ENCODE measurements at regions not wholly inside any gene's neighbourhood (a gene's known extent, or its start where the extent isn't known, plus 50 kb on each side); places are given as distances from the start of the nearest gene placed in this dataset.
"Not testable (repeated sequence)": the region's sequence is repeated elsewhere in the genome, so short reads cannot be mapped to it uniquely, and the experiment has no call there.

DNA sequence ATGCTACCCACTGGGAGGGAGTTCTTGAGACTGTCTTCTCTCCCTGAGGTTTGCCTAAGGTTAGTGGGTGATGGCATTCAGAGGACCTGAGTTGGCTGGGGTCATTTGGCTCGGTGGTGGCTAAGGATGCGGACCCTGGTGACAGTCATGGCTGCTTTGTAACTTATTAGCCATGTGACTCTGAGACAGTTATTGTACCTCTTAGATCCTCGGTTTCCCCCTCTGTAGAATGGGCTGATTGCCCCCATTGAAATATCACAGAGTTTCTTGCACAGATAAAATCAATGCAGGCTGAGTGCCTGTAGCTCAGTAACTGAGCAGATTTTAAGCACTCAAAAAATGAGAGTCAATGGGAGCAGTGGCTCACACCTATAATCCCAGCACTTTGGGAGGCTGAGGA lies 96.7 kb upstream of the MED13L start:
- BruUV-seq (replicated peaks) = no TSS peak
- TF ChIP-seq, protein P1, sequence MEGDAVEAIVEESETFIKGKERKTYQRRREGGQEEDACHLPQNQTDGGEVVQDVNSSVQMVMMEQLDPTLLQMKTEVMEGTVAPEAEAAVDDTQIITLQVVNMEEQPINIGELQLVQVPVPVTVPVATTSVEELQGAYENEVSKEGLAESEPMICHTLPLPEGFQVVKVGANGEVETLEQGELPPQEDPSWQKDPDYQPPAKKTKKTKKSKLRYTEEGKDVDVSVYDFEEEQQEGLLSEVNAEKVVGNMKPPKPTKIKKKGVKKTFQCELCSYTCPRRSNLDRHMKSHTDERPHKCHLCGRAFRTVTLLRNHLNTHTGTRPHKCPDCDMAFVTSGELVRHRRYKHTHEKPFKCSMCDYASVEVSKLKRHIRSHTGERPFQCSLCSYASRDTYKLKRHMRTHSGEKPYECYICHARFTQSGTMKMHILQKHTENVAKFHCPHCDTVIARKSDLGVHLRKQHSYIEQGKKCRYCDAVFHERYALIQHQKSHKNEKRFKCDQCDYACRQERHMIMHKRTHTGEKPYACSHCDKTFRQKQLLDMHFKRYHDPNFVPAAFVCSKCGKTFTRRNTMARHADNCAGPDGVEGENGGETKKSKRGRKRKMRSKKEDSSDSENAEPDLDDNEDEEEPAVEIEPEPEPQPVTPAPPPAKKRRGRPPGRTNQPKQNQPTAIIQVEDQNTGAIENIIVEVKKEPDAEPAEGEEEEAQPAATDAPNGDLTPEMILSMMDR (IDR thresholded peaks at IDR 0.05; ENCODE audit: unreplicated experiment) = no peak
- Mint-ChIP-seq H3K4me3 (ENCODE audit: unreplicated experiment) (no peak overlapping the region), H3K4me1 (ENCODE audit: insufficient read depth, unreplicated experiment) (peaks cover 20% of the 10 kb centered on the region), H3K36me3 (ENCODE audit: insufficient read depth, unreplicated experiment) (no peaks in the 10 kb centered on the region), H3K27me3 (ENCODE audit: insufficient read depth, unreplicated experiment) (no peaks in the 10 kb centered on the region), H3K27ac (ENCODE audit: low read depth, unreplicated experiment) (no peak overlapping the region), H3K9me3 (ENCODE audit: unreplicated experiment) (peaks cover 11% of the 10 kb centered on the region)
- DNase-seq (ENCODE audit: unreplicated experiment) = no peak
- ChIA-PET POLR2A (no interaction called here), CTCF (no interaction called here)
- intact Hi-C loops (cut with micrococcal nuclease) = no loop called here

DNA sequence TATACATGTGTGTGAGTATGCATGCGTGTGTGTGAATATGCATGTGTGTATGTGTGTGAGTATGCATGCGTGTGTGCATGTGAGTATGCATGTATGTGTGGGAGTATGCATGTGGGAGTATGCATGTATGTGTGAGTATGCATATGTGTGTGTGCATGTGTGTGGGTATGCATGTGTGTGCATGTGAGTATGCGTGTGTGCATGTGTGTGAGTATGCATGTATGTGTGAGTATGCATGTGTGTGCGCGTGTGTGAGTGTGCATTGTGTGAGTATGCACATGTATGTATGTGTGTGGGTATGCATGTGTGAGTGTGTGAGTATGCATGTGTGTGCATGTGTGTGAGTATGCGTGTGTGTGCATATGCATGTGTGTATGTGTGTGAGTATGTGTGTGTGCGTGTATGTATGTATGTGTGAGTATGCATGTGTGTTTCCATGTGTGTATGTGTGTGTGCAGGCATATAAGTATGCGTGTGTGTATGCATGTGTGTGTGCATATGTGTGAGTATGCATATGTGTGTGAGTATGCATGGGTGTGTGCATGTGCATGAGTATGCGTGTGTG lies 97.9 kb upstream of the MED13L start:
- TF ChIP-seq, protein P1 (IDR thresholded peaks at IDR 0.05; ENCODE audit: unreplicated experiment) = no peak
- intact Hi-C loops (cut with micrococcal nuclease) = no loop called here
- Mint-ChIP-seq H3K4me3 (ENCODE audit: unreplicated experiment) (no peak overlapping the region), H3K27ac (ENCODE audit: low read depth, unreplicated experiment) (no peak overlapping the region), H3K9me3 (ENCODE audit: unreplicated experiment) (peaks cover 11% of the 10 kb centered on the region), H3K27me3 (ENCODE audit: insufficient read depth, unreplicated experiment) (no peaks in the 10 kb centered on the region), H3K36me3 (ENCODE audit: insufficient read depth, unreplicated experiment) (no peaks in the 10 kb centered on the region), H3K4me1 (ENCODE audit: insufficient read depth, unreplicated experiment) (peaks cover 20% of the 10 kb centered on the region)
- CTCF ChIA-PET = no interaction called here
- DNase-seq (ENCODE audit: unreplicated experiment) = no peak
- BruUV-seq (replicated peaks) = no TSS peak
- POLR2A ChIA-PET = no interaction called here

DNA sequence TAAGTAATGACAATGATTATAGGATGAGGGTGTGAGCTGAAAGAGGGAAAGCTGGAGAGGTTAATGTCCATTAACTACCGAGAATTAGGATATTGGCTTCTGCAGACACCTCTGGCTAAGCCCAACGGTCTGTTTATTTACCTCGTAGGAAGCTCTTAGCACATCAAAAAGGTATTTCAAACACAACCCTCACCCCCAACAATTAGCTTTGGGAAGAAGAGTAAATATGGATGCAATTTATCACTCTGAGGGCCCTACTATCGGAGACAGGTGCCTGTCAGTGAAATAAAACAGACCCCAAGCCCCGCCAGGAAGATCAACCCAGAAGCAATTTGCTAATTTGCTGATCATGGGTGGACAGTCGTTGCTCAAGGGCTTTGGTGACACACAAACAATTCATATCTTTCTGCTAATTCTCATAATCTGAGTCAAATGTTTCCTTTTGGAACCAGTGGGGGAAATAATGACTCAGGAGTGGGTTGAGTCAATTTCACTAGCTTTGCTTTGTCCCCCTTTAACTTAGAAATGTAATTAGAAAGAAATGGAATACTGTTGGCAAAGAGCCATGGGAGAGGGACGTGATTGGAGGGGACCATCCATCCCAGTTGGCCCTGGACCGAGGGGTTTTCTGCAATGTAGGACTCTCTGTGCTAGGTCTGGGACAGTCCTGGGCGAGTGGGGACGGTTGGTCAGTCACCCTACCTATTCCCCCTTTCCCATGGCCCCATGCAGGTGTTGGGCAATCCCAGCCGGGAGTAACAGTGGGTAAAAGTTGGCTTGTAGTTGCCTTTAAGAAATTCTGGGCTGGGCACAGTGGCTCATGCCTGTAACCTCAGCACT lies 99.1 kb upstream of the MED13L start:
- H3K4me3 Mint-ChIP-seq (ENCODE audit: unreplicated experiment) = no peak overlapping the region
- no peak overlapping the region for H3K27ac Mint-ChIP-seq (ENCODE audit: low read depth, unreplicated experiment)
- intact Hi-C loops (cut with micrococcal nuclease) = no loop called here
- no peaks in the 10 kb centered on the region for H3K27me3 Mint-ChIP-seq (ENCODE audit: insufficient read depth, unreplicated experiment)
- ChIA-PET CTCF (interaction anchor here (0.6 to 1.3 kb wide), 2 partner anchors 10 to 22 kb away, joined by 3 read pairs; no protein-coding TSS in a partner anchor), POLR2A (interaction anchor here (0.7 to 2.7 kb wide), 3 partner anchors 14 to 106 kb away, joined by 3 to 9 read pairs (median 3); no protein-coding TSS in a partner anchor)
- no TSS peak for BruUV-seq (replicated peaks)
- H3K9me3 Mint-ChIP-seq (ENCODE audit: unreplicated experiment) = peaks cover 11% of the 10 kb centered on the region
- H3K36me3 Mint-ChIP-seq (ENCODE audit: insufficient read depth, unreplicated experiment) = no peaks in the 10 kb centered on the region
- TF ChIP-seq, protein P1 (IDR thresholded peaks at IDR 0.05; ENCODE audit: unreplicated experiment) = no peak
- H3K4me1 Mint-ChIP-seq (ENCODE audit: insufficient read depth, unreplicated experiment) = peaks cover 21% of the 10 kb centered on the region
- DNase-seq (ENCODE audit: unreplicated experiment) = peak; percentile 85

DNA sequence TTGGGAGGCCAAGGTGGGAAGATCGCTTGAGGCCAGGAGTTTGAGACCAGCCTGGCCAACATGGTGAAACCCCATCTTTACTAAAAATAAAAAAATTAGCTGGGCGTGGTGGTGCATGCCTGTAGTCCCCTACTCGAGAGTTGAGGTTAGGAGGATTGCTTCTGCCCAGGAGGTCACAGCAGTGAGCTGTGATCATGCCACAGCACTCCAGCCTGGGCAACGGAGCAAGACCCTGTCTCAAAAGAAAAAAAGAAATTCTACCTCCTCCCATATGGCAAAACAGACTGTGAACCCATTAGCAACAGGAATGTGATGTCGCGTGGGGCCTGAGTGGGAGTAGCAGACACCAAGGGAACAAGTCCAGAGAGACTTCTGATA lies 99.7 kb upstream of the MED13L start:
- Mint-ChIP-seq H3K4me1 (ENCODE audit: insufficient read depth, unreplicated experiment) (peaks cover 27% of the 10 kb centered on the region), H3K9me3 (ENCODE audit: unreplicated experiment) (peaks cover 11% of the 10 kb centered on the region)
- H3K27me3 Mint-ChIP-seq (ENCODE audit: insufficient read depth, unreplicated experiment); intact Hi-C loops (cut with micrococcal nuclease); BruUV-seq (replicated peaks); H3K27ac Mint-ChIP-seq (ENCODE audit: low read depth, unreplicated experiment); H3K36me3 Mint-ChIP-seq (ENCODE audit: insufficient read depth, unreplicated experiment); DNase-seq (ENCODE audit: unreplicated experiment); H3K4me3 Mint-ChIP-seq (ENCODE audit: unreplicated experiment): not testable (repeated sequence)
- POLR2A ChIA-PET = interaction anchor here (1.1 to 2.7 kb wide), 2 partner anchors 13 to 107 kb away, joined by 3 to 9 read pairs; no protein-coding TSS in a partner anchor
- CTCF ChIA-PET = interaction anchor here (0.7 to 1.3 kb wide), 2 partner anchors 10 to 832 kb away, joined by 3 read pairs; no protein-coding TSS in a partner anchor
